COLO829 (cell line): ENCODE measurements at regions not wholly inside any gene's neighbourhood (a gene's known extent, or its start where the extent isn't known, plus 50 kb on each side); places are given as distances from the start of the nearest gene placed in this dataset.

ENCODE experiments used
- DNase-seq: peaks from one replicate; pipeline ENCODE4 v3.0.0; 2012; ENCODE audit warnings: low spot score

DNA sequence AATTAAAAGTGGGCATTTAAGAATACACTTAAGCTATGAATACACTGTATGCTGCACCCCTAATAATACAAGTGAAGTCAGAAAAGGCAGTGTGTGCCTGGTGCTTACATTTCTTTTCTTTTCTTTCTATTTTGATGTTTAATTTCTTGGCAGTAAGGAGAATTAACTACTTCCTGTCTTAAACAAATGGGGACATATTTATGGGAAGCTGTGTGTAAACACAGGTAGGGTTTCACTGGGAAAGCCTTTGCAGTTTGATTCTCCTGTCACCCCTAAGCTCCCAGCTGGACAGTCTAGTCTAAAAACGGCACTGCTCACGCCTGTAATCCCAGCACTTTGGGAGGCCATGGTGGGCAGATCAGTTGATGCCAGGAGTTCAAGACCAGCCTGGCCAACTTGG, 146.0 kb downstream of the MIS18A start:
- no peak for DNase-seq

DNA sequence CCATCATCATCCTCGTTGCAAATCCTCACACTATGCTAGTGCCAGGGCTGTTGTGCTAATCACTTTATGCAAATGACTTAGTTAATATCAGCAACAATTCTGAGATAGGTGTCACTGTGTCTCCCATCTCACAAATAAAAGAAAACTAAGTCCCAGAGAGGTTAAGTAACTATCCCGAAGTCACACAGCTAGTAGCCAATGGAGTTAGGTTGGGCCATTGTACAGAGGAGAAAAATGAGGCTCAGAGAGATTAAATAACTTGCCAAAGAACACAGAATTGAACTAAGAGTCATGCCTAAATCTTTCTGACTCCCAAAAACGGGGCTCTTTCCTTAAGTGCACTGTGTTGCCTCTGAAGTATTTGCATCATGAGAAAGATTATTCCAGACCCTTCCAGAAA, 146.4 kb downstream of the MIS18A start:
- no peak for DNase-seq

DNA sequence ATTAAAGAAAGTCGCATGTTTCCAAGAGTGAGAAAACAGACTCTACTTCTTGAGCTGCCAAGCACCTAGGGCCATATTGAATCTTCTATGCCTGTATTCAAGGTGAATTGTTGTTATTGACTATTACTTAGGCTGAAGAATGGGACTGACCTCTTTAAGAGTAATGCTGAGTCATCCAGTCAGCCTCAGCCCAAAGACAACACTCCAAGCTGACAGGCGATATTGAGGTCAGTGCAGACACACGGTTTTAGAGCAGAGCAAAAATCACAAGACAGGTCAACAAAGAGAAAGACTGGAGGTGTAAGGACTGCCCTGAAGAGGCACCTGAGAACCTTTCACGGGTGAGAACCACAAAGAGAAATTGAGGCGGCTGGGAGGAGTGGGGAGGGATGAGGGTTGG, 146.9 kb downstream of the MIS18A start:
- peak; percentile 15 for DNase-seq

DNA sequence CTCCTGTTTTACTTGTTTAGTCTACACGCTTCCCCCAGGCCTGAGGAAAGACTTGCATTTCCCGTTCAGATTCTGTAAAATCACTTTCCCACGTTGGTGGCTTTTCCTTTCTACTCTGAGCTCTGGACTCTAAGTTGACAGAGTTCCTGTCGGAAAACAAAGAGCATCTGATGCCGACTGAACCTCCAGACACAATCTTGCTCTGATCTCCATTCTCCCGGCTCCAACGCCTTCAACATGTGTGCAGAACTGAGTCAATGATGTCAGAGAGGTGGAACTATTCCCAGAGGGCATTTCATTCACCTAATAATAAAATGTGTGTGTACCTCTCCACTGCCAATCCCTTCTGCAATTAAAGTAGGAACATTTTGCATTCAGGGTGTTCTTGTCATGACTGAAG, 147.7 kb downstream of the MIS18A start:
- no peak for DNase-seq

DNA sequence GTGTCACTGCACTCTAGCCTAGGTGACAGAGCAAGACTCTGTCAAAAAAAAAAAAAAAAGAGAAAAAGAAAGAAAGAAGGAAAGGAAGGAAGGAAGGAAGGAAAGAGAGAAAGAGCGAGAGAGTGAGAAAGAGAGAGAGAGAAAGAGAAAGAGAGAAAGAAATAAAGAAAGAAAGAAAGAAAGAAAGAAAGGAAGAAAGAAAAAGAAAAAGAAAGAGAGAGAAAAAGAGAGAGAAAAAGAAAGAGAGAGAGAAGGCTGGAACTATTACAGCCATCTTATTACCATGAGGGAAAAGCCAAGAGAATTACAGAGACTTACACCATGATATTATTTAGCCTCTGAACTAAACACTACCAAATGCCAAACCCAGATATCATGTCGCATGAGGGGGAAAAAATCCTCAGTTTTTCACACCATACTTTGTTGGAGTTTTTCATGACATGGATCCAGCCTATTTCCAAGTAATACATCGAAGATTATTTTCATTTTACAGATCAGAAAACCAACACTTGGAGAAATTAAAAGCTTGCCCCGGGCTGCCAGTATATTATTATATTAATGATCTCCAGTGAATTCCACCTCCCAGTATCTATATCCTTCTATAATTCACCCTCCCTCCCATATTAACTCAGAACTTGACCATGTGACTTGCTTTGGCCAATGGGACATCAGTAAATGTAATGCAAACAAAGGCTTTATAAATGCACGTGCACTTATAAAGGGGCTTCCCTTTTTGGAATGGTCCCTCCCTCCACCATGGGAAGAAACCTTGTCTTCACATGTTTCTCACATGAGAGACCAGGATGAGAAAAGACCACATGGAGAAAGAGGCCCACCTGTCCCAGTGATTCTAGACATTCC, 148.6 kb downstream of the MIS18A start:
- no peak for DNase-seq

DNA sequence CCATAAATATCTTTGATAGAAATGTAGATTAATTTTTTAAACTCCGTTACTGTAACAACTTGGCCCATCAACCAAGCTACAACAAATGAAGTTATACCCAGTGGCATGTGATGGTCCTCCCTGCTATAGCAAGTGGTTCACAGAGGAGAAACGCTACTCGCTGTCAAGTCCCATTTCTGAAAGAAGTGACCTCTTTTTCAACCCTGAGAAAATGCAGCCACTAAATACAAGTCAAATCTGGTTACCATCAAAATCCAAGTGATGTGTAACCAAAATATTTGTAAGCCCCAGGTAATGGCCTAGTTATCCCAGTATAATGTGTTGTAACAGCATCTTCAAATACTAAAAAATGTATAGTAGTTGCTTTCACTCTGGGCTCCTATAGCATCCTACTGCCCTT, 151.8 kb downstream of the MIS18A start:
- no peak for DNase-seq

DNA sequence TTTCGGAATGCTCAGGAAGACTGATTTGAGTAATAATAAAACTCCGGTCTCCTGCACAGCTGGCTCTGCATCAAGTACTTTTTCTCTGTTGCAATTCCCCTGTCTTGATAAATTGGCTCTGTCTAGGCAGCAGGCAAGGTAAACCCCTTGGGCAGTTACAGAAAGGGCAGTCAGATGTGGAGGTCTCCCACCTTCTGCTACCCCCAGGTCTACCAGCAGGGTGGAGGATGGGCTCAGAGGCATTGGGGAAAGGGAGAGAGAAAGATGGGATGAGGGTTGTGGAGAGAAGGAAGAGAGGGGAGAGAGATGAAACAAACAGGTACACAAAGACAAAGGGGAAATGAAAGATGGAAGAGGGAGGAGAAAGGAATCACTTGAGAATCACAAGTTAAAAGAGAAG, 156.8 kb downstream of the MIS18A start:
- DNase-seq: no peak

DNA sequence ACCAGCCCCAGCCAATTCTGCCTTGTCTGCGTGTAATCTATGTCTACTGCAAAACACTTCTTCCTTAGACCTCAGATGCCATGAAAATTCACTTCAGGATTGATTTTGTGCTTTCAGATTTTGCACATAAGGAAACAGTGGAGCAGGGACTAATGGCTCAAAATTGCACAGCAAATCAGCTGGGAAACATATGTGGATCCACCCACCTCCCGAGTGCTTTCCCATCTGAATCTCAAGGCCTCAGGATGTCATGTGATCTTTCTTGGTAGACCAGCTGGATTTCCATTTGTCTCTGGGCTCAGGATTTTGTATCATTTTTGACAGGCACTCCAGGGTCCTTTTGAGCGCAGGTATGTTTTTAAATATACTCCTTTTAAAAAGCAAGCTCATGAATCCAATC, 158.6 kb downstream of the MIS18A start:
- DNase-seq: no peak

DNA sequence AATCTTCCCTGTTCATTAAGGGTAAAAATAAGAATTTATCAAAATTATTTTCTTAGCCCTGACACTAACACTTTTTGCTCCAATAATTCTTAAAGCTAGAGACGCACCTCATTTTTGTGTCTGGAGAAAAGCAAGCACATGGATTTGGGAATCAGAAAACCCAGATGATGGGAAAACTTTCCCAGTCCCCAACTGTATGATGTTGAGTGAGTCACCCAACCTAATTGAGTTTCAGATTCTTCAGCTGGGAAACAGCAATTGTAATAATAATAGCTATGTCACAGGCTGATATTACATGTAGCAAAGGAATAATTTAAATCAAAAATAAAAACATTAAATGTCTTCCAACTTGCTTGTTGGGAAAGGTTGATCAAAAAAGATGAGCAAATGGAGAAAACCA, 159.0 kb downstream of the MIS18A start:
- DNase-seq: no peak

DNA sequence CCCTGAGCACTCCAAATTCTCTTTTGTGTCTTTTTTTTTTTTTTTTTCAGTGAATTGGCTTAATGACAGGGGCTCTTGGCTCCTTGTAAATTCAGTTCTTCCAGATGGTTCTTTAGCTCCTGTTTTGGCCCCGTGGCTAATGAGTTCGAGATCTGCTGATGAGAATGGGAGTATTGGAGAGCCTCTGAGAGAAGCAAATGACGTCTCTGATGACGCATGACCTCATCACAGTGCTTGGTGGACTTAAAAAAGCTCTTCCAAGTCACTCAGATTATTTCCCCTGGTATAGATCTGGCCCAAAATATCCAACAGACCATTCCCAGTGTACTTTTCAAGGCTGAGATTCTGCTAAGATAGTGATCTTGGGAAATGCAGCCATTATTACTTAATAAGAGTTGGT, 159.5 kb downstream of the MIS18A start:
- no peak for DNase-seq

DNA sequence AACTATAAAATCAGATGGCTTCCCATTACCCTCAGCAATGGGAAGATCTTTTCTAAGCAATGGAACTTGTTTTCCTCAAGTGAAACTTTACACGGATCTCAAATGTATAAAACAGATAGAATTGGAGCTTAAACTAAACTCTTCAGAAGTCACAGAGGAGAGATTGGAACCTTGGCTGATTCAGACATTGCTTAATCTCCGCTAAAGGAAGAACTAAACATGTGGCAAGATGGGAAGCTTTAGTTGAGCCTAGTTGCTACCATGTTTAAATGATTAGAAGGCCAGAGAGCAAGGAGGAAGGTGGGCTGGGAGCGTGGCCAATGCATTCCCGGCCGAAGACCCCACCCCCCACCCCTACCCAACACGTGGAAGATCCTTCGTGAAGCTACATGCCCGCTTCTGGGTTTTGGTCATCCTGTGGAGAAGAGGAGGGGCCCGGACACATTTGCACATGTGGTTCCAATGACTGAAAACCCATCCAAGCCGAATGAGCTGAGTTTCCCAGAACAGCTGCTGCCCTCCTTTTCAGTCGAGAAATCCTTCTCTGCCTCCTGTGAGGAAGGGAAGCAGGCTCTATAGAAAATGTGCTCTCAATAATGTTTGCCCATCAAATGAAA, 164.3 kb downstream of the MIS18A start:
- DNase-seq: no peak

DNA sequence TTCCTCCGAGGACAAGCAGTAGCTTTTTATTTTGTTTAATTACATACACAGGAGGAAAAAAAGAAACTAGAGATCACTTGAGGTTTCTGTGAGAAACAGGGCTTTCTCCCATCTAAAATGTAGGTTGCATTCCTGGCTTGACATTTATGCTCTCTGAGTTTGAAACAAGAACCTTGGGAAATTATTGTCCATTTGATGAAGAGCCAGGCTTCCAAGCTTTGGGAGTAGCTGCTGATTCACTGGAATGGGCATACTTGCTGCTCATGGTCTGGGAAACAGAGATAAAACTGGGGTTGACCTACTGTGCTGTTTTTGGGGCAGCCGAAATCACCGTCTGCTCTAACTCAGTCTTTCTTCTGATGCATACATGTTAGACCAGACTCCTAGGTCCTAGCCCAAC, 165.4 kb downstream of the MIS18A start:
- DNase-seq: no peak

DNA sequence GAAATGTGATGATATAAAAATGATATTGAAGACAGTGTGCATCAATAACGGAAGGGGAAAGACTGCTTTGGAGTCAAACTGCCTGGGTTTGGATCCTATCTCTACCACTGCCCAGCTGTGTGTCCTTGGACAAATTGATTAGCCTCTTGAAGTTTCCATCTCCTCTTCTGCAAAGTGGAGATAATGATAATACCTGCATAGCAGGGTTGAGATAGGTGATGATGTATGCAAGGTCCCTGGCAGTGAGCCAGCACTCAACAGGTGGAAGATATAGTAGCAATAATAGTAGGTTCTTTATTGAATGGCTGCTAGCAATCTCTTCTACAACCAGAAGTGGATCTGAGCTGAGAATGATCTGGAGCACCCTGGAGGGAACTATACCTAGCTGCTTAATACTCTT, 166.7 kb downstream of the MIS18A start:
- DNase-seq: no peak

DNA sequence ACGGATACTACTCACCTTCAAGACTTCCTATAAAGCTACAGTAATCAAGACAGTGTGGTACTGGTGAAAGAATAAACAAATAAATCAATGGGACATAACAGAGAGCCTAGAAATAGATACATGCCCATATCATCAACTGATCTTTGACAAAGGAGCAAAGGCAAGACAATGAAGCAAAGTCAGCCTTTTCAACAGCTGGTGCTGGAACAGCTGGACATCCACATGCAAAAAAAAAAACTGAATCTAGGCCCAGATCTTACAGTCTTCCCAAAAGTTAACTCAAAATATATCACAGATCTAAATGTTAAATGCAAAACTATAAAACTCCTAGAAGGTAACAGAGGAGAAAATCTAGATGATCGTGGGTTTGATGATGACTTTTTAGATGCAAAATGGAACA, 170.3 kb downstream of the MIS18A start:
- no peak for DNase-seq

DNA sequence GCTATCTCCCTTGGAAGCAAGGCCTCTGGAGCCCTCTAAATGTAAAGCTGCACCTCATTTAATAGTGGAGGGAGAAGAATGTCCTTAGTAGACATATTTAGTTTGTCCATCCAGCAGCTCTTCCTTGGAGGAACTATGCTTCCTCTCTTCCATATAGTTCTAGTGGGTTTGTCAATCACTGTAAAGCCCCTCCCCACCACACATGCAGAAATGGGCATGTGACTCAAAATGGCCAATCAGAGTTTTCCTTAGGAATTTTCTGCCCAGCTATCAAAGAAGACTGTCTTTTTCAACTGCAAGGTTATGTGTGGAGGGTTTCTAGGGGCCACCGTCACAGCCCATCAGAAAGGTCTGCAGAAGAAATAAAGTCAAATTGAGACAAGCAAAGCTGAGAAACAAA, 175.5 kb downstream of the MIS18A start:
- no peak for DNase-seq

DNA sequence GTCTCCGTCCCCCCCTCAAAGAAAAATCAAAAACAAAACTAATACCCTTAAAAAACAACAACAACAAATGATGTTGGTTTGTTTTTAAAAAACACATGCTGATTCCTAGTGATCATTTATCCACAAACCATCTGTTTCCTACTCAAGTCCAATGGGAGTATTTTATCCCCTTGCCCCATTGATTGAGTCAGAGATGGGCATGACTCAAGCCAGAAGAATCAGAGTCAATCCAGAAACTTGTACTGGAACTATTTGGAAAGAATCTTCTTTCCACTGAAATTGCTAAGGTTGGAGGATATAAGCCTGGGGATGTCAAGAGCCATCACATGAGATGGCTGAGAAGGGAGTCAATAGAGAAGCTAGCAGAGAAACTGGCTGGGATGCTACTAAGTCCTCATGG, 176.4 kb downstream of the MIS18A start:
- no peak for DNase-seq

DNA sequence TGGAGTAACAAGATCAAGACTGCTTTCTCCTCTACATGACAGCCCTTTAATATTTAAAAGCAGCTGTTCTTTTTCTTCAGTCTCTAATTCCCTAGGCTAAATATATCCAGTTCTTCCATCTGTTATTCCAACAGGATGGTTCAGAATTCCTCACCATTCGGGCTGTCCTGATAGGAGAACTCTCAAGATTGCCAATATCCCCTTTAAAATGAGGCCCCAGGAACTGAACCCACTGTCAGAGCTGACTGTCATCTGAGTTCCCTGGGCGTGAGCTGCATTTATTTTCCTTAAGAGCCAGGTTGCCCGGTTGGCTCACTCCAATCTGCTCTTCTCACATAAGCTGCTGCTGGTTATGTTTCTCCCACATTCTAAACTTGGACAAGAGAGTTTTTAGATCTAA, 177.6 kb downstream of the MIS18A start:
- DNase-seq: no peak

DNA sequence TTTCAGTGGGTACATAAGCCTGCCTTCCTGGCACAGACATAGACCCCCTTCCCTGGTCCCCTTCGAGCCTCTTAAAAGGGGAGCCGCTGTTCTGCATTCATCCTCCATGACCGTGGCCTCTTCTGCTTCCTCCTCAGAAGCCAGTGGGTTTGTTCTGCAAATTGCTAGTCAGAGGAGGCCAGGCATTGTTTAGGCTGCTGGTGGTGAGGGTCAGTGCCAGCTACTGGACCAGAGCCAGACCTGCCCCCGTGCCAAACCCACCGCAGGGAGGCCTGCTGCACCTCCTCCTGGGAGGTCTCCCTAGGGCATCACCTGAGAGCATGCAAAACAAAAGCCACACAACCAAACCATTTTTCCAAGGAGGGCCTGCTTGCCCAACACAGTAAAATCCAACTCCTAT, 178.4 kb downstream of the MIS18A start:
- no peak for DNase-seq

DNA sequence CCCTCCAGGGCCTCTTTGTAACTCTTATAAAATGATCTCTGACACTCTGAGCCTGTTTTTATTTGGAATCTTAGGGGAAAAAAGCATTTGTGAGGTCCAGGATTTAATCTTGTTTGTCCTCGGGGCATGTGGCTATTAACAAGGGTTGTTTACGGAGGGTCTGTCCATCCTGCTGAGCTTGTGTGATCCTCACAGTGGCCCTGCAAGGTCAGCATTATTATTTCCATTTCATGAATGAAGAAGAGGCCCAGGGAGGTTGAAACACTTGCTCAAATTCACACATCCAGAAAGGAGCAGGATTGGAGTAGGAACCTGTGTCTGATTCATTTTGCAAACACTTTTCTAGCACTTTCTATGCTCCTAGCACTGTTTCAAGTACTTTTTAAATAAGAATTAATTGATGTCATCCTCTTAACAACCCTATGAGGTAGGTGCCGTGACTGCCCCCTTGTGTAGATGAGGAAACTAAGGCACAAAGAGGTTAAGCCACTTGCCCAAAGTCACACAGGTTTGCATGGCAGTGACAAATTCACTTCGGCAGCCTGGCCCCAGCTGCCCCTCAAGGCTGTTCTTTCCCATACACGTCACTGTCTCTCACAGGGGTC, 178.9 kb downstream of the MIS18A start:
- no peak for DNase-seq

DNA sequence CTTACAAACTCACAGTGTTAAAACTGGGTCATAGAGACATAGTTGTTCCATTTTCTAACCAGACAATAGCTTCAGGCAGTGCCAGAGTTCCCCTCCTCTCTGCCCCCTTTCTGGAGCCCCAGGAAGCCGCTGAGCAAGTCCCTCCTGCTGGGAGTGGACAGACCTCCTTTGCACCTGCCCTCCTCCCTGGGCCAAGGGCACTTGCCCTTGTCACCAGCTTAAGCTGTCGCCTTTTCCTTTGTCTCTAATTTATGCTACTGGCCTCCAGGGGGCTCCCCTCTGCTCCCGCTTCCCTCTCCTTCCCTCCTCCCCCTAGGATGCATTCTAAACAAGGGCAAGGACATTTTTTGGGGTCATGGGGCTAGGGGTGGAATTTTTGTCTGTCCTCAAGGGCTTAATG, 182.4 kb downstream of the MIS18A start:
- DNase-seq: peak; percentile 13

DNA sequence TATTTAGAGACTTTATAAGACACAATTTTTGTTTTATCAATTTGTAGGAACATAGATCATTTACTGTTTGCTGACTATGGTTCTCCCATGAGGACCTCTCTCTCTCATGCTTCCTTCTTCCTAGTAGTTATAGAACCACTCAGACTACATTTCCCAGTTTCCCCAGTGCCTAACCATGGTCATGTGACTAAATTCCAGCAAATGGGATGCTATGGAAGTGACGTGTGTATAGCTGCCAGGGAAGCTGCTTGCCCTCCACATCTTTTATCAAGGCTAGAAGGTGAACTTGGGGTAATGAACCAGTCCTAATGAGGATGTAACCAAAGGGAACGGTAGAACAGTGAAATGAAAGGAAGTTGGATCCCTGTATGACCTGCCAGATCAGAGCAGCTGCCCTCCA, 184.0 kb downstream of the MIS18A start:
- DNase-seq: peak; percentile 12

DNA sequence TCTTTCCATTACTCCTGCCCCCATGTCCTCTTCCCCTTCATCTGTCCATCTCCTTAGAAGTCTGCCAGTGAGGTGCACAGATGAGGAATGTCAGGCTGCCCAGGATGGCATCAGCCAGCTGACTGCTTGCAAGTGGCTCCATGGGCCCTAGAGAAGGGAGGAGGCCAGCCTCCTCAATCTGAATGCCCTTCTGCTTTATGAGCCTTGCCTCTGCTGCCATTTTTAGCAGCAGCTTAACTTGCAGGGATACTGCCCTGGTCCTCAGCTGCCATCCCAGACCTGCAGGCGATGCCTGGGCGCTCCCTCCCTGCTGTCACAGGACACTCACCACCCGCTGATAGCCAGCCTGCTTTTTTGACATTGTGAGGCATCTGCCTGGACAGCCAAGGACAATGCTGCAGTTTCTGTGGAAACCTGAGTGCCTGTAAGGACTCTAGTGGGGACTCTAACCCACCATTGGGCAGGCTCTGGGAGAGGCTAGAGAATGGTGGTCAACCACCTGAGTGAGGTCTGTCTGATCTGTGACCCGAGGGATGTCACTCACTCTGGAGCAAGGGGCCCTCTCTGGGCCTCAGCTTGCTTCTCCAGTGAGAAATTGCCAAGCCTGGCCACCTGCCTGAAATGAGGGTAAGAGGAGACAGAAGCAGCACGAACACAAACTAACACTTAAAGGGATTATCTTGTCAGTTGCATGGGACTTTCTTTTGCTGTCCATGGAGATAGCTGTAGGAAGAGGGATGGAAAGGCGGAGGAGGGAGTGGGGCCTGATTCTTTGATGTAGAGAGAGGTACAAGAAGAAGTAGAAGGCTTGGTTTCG, 185.0 kb downstream of the MIS18A start:
- no peak for DNase-seq

DNA sequence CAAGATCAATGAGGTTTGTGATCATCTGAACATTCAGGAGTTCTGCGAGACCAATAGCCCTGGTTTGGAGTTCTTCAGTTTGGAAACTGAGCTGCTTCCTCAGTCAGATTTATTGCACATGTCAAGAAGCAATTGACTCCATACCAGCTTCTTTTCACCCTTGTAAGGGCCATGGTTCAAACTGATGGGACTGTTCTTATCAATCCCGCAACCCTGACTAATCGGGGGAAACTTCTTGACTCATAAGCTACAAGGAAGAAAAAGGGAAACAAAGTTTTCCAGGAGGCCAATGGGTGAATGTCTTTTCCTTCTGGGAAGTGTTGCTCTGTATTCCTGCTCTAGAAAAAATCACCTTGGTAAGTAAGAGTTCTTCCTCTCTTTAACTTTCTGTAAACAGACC, 187.9 kb downstream of the MIS18A start:
- no peak for DNase-seq
